CD4-positive, alpha-beta T cell (primary cell): ENCODE measurements at regions not wholly inside any gene's neighbourhood (a gene's known extent, or its start where the extent isn't known, plus 50 kb on each side); places are given as distances from the start of the nearest gene placed in this dataset.

Experiments
- ATAC-seq: fragments of 200-7000 bp; cut with Tn5 transposase; one replicate; pipeline ENCODE4 v1.10.0; 2022; ENCODE audit warnings: mild to moderate bottlenecking; ENCODE audit not compliant: poor library complexity
- CTCF ChIA-PET: fragments of 350-600 bp; sonication (Branson Sonifier 250); formaldehyde crosslinking; loops from one replicate; lab custom pipeline; 2021; ENCODE audit warnings: antibody characterized with exemption, inconsistent platforms; lab: Charles Lee
- POLR2A ChIA-PET: fragments of 350-600 bp; sonication (Branson Sonifier 250); formaldehyde crosslinking; loops from one replicate; lab custom pipeline; 2021; ENCODE audit warnings: antibody characterized with exemption, inconsistent platforms; lab: Charles Lee
- DNase-seq, 14 experiments: peaks; one replicate each; pipeline ENCODE4 v3.0.0-alpha.2; 2013 to 2020; ENCODE audit warnings: mixed read lengths in 2 of 14
- H3K27ac ChIP-seq, 2 donors: one replicate each; pipeline versions ENCODE4 v1.5.1 to v1.7.0; 2013; ENCODE audit warnings: low read length in 2 of 2, low read depth in 1 of 2, mild to moderate bottlenecking in 1 of 2
- H3K27me3 ChIP-seq, 2 experiments: 1 replicate in 1 of 2; 2 replicates in 1 of 2; pipeline versions ENCODE4 v1.6.1 to v1.7.0; 2013; ENCODE audit warnings: low read length in 2 of 2, control low read depth in 1 of 2, mild to moderate bottlenecking in 1 of 2, moderate library complexity in 1 of 2; ENCODE audit not compliant: insufficient read depth in 2 of 2, control insufficient read depth in 1 of 2
- H3K36me3 ChIP-seq: one replicate; pipeline ENCODE4 v1.6.1; 2013; ENCODE audit warnings: low read length, control low read depth; ENCODE audit not compliant: insufficient read depth
- H3K4me1 ChIP-seq: one replicate; pipeline ENCODE4 v1.6.1; 2013; ENCODE audit warnings: low read length, control low read depth; ENCODE audit not compliant: insufficient read depth
- H3K4me3 ChIP-seq: one replicate; pipeline ENCODE4 v1.5.1; 2013; ENCODE audit warnings: mild to moderate bottlenecking, low read length, moderate library complexity
- H3K9me3 ChIP-seq, 2 experiments: 1 replicate in 1 of 2; 2 replicates in 1 of 2; pipeline versions ENCODE4 v1.6.1 to v1.7.0; 2013; ENCODE audit warnings: low read length in 2 of 2, mild to moderate bottlenecking in 2 of 2, control low read depth in 1 of 2, moderate library complexity in 1 of 2; ENCODE audit not compliant: control insufficient read depth in 1 of 2, insufficient read depth in 1 of 2
- H3K27ac Mint-ChIP-seq: one replicate; pipeline ENCODE4 v1.8.0; 2020; ENCODE audit warnings: mixed read lengths
- H3K27me3 Mint-ChIP-seq: one replicate; pipeline ENCODE4 v1.8.0; 2021; ENCODE audit warnings: mixed read lengths
- H3K36me3 Mint-ChIP-seq: one replicate; pipeline ENCODE4 v1.8.0; 2021; ENCODE audit warnings: low read depth, mixed read lengths
- H3K4me1 Mint-ChIP-seq: one replicate; pipeline ENCODE4 v1.8.0; 2021; ENCODE audit warnings: low read depth, mixed read lengths
- H3K4me3 Mint-ChIP-seq: one replicate; pipeline ENCODE4 v1.8.0; 2020; ENCODE audit warnings: mild to moderate bottlenecking, mixed read lengths
- H3K9me3 Mint-ChIP-seq: one replicate; pipeline ENCODE4 v1.8.0; 2020; ENCODE audit warnings: mixed read lengths
- intact Hi-C, 2 experiments: fragments of 100-400 bp; cut with DNase I in 1 of 2; cut with micrococcal nuclease in 1 of 2; formaldehyde crosslinking; loops; one replicate each; pipeline versions ENCODE4 v1.15.1 to v1.9.0; 2023 to 2025; cut with DNase I, micrococcal nuclease
- TF ChIP-seq, protein P1 (sequence below): fragments of 200-600 bp; IDR thresholded peaks from one replicate; pipeline ENCODE4 v1.8.0; 2022; ENCODE audit warnings: antibody characterized with exemption, mild to moderate bottlenecking

- H3K4me1 ChIP-seq: no peaks in the 10 kb centered on the region
- no peaks in the 10 kb centered on the region for H3K36me3 ChIP-seq
- Mint-ChIP-seq H3K27me3 (no peaks in the 10 kb centered on the region), H3K27ac (no peak overlapping the region), H3K9me3 (peaks cover 3% of the 10 kb centered on the region), H3K4me3 (no peak overlapping the region), H3K36me3 (no peaks in the 10 kb centered on the region), H3K4me1 (no peaks in the 10 kb centered on the region)
- ChIA-PET POLR2A (no interaction called here), CTCF (no interaction called here)
- no peak overlapping the region for H3K27ac ChIP-seq
- H3K9me3 ChIP-seq: peaks cover 0 to 10% of the 10 kb centered on the region in 2 experiments
- H3K27me3 ChIP-seq: no peaks in the 10 kb centered on the region
- TF ChIP-seq, protein P1, sequence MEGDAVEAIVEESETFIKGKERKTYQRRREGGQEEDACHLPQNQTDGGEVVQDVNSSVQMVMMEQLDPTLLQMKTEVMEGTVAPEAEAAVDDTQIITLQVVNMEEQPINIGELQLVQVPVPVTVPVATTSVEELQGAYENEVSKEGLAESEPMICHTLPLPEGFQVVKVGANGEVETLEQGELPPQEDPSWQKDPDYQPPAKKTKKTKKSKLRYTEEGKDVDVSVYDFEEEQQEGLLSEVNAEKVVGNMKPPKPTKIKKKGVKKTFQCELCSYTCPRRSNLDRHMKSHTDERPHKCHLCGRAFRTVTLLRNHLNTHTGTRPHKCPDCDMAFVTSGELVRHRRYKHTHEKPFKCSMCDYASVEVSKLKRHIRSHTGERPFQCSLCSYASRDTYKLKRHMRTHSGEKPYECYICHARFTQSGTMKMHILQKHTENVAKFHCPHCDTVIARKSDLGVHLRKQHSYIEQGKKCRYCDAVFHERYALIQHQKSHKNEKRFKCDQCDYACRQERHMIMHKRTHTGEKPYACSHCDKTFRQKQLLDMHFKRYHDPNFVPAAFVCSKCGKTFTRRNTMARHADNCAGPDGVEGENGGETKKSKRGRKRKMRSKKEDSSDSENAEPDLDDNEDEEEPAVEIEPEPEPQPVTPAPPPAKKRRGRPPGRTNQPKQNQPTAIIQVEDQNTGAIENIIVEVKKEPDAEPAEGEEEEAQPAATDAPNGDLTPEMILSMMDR: no peak
- ATAC-seq (no peak), DNase-seq (no peak)
- intact Hi-C loops: no loop called here
- no peak overlapping the region for H3K4me3 ChIP-seq
These were observed 365.2 kb downstream of the AKAIN1 start for GRCh38 chr18:4831791-4832375.

DNA sequence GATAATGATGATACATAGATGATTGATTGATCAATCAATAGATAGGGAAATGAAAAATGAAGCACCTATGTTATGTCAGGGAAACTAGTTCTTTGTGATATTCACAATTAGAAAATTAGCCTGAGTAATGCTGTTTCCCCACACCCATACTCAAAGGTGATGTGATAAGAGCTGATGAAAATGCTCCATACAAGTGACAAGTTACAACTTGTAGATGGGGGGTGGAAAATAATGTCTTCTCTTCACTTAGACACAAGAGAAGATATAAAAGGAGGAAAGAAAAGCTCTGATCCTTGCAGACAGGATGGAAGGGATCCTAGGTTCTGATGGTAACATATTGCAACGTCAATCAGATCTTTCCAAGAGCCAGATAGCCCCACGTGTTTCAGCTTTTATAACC is 365.9 kb downstream of the AKAIN1 start:
- Mint-ChIP-seq H3K4me3 (no peak overlapping the region), H3K27me3 (no peaks in the 10 kb centered on the region), H3K9me3 (peaks cover 3% of the 10 kb centered on the region), H3K36me3 (no peaks in the 10 kb centered on the region), H3K27ac (no peak overlapping the region), H3K4me1 (no peaks in the 10 kb centered on the region)
- CTCF ChIA-PET: no interaction called here
- TF ChIP-seq, protein P1: no peak
- intact Hi-C loops: no loop called here
- no peak for ATAC-seq
- no peak for DNase-seq
- POLR2A ChIA-PET: no interaction called here
- Histone ChIP-seq H3K27ac (no peak overlapping the region), H3K27me3 (no peaks in the 10 kb centered on the region), H3K4me1 (no peaks in the 10 kb centered on the region), H3K36me3 (no peaks in the 10 kb centered on the region), H3K4me3 (no peak overlapping the region), H3K9me3 (peaks cover 0 to 10% of the 10 kb centered on the region in 2 experiments)

DNA sequence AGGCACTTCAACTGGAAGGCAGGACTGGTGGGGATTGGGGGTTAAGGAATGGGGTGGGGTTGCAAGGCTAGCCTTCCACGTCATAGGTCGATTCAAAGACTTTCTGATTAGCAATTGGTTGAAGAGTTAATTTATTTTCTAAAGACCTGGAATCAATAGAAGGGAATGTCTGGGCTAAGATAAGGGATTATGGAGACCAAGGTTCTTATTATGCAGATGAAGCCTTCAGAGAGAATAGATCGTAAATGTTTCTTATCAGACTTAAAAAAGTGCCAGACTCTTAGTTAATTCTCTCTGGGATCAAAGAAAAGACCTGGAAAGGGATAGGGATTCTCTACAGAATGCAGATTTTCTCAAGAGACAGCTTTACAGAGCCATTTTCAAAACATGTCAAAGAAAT is 368.0 kb upstream of the DLGAP1 start:
- no peaks in the 10 kb centered on the region for H3K4me1 Mint-ChIP-seq
- no peaks in the 10 kb centered on the region for H3K4me1 ChIP-seq
- TF ChIP-seq, protein P1: no peak
- H3K36me3 ChIP-seq: no peaks in the 10 kb centered on the region
- no peak overlapping the region for H3K4me3 Mint-ChIP-seq
- H3K9me3 ChIP-seq: peaks cover 0 to 4% of the 10 kb centered on the region in 2 experiments
- DNase-seq (no peak), ATAC-seq (no peak)
- H3K27me3 Mint-ChIP-seq: no peaks in the 10 kb centered on the region
- intact Hi-C loops: no loop called here
- no peaks in the 10 kb centered on the region for H3K36me3 Mint-ChIP-seq
- H3K9me3 Mint-ChIP-seq: no peaks in the 10 kb centered on the region
- ChIA-PET POLR2A (no interaction called here), CTCF (no interaction called here)
- H3K27ac Mint-ChIP-seq: no peak overlapping the region
- H3K27ac ChIP-seq: no peak overlapping the region
- H3K4me3 ChIP-seq: no peak overlapping the region
- no peaks in the 10 kb centered on the region for H3K27me3 ChIP-seq
